GM19468 (cell line): ENCODE measurements at regions not wholly inside any gene's neighbourhood (a gene's known extent, or its start where the extent isn't known, plus 50 kb on each side); places are given as distances from the start of the nearest gene placed in this dataset.
"Not testable (repeated sequence)": the region's sequence is repeated elsewhere in the genome, so short reads cannot be mapped to it uniquely, and the experiment has no call there.

Experiments used
- ATAC-seq: cut with Tn5 transposase; IDR thresholded peaks from one replicate; pipeline ENCODE4 v1.9.1; 2021; ENCODE audit warnings: mild to moderate bottlenecking, moderate library complexity, moderate number of reproducible peaks; ENCODE audit not compliant: unreplicated experiment; ENCODE audit errors: extremely low read depth

GRCh38 chr9:1929134-1929533 is 86.0 kb upstream of the SMARCA2 start:
- ATAC-seq, result no peak

- no peak for ATAC-seq
Measured at GRCh38 chr9:1929722-1930244, 85.4 kb upstream of the SMARCA2 start.

GRCh38 chr9:1930245-1930736 is 84.9 kb upstream of the SMARCA2 start:
- not testable (repeated sequence) for ATAC-seq

- ATAC-seq, result no peak
Measured at GRCh38 chr9:1938135-1938534, 77.0 kb upstream of the SMARCA2 start.

GRCh38 chr9:1938675-1939170 is 76.4 kb upstream of the SMARCA2 start:
- no peak for ATAC-seq

- ATAC-seq, result no peak
Measured at GRCh38 chr9:1939466-1939865, 75.7 kb upstream of the SMARCA2 start.

GRCh38 chr9:1939926-1940368 is 75.2 kb upstream of the SMARCA2 start:
- no peak for ATAC-seq

GRCh38 chr9:1941989-1942388 is 73.2 kb upstream of the SMARCA2 start:
- no peak for ATAC-seq

GRCh38 chr9:1946526-1947283 is 68.4 kb upstream of the SMARCA2 start:
- no peak for ATAC-seq

GRCh38 chr9:1947438-1947837 is 67.7 kb upstream of the SMARCA2 start:
- no peak for ATAC-seq

GRCh38 chr9:1948541-1948940 is 66.6 kb upstream of the SMARCA2 start:
- no peak for ATAC-seq

GRCh38 chr9:1951446-1951845 is 63.7 kb upstream of the SMARCA2 start:
- no peak for ATAC-seq

GRCh38 chr9:1952001-1952400 is 63.1 kb upstream of the SMARCA2 start:
- ATAC-seq, result no peak

- no peak for ATAC-seq
Measured at GRCh38 chr9:1954238-1954637, 60.9 kb upstream of the SMARCA2 start.

GRCh38 chr9:1956958-1957357 is 58.2 kb upstream of the SMARCA2 start:
- ATAC-seq, result no peak

- ATAC-seq, result no peak
Measured at GRCh38 chr9:1957856-1958255, 57.3 kb upstream of the SMARCA2 start.

GRCh38 chr9:1959371-1959770 is 55.8 kb upstream of the SMARCA2 start:
- ATAC-seq, result no peak

GRCh38 chr9:1960342-1961042 is 54.7 kb upstream of the SMARCA2 start:
- no peak for ATAC-seq

GRCh38 chr9:1962122-1962521 is 53.0 kb upstream of the SMARCA2 start:
- no peak for ATAC-seq

- ATAC-seq, result no peak
Measured at GRCh38 chr9:1962588-1963106, 52.5 kb upstream of the SMARCA2 start.

- ATAC-seq, result no peak
Measured at GRCh38 chr9:1964093-1964492, 51.1 kb upstream of the SMARCA2 start.
